GM12878 (cell line): ENCODE measurements at regions not wholly inside any gene's neighbourhood (a gene's known extent, or its start where the extent isn't known, plus 50 kb on each side); places are given as distances from the start of the nearest gene placed in this dataset.

Source experiments
- ATAC-seq: fragments of 200-7000 bp; cut with Tn5 transposase; 3 replicates; pipeline ENCODE4 v1.9.1; 2020; ENCODE audit warnings: mild to moderate bottlenecking, moderate library complexity
- BruUV-seq: library from RNA; stranded (reverse); fragments of 400-500 nt; replicated peaks from 2 replicates; lab custom pipeline; 2021; lab: Mats Ljungman, UMichigan
- CTCF ChIA-PET: fragments of 300-600 bp; sonication (Branson Sonifier 250); formaldehyde crosslinking; extraction: SDS; loops from one replicate; lab custom pipeline; 2021; ENCODE audit warnings: inconsistent platforms; lab: Yijun Ruan, JAX
- POLR2A ChIA-PET: fragments of 350-600 bp; formaldehyde crosslinking; extraction: SDS; loops from one replicate; lab custom pipeline; 2021; ENCODE audit warnings: inconsistent platforms; lab: Charles Lee
- RAD21 ChIA-PET: fragments of 300-600 bp; sonication (Branson Sonifier 250); formaldehyde crosslinking; loops from one replicate; lab custom pipeline; 2023; ENCODE audit warnings: antibody characterized with exemption; ENCODE audit not compliant: unreplicated experiment; lab: Charles Lee
- SMC1A ChIA-PET: fragments of 300-600 bp; sonication (Branson Sonifier 250); formaldehyde crosslinking; loops from one replicate; lab custom pipeline; 2023; ENCODE audit not compliant: unreplicated experiment, uncharacterized antibody; lab: Charles Lee
- DNase-seq: peaks from one replicate; pipeline ENCODE4 v3.0.0-alpha.2; 2011; ENCODE audit warnings: low read depth, low spot score
- FAIRE-seq: peaks from 3 replicates; lab custom pipeline; 2011; peaks lifted over from hg19 to GRCh38; lab: Jason Lieb, UNC
- H2AFZ ChIP-seq: 2 replicates; pipeline ENCODE4 v1.6.0; 2011; ENCODE audit warnings: low read depth, low read length, control low read depth; ENCODE audit not compliant: control insufficient read depth
- H3K27ac ChIP-seq: 2 replicates; pipeline ENCODE4 v1.5.1; 2011; ENCODE audit warnings: control low read depth; ENCODE audit not compliant: control insufficient read depth, insufficient read depth
- H3K27me3 ChIP-seq, 2 experiments: replicated peaks in 1 of 2; 2 replicates each; pipeline versions ENCODE4 v1.6.0 to v1.6.1; 2011; ENCODE audit warnings: low read length in 1 of 2; ENCODE audit not compliant: control insufficient read depth in 2 of 2, insufficient read depth in 2 of 2
- H3K36me3 ChIP-seq, 2 experiments: 2 replicates each; pipeline ENCODE4 v1.5.1; 2011; ENCODE audit warnings: low read length in 1 of 2; ENCODE audit not compliant: control insufficient read depth in 2 of 2, insufficient read depth in 2 of 2
- H3K4me1 ChIP-seq: 2 replicates; pipeline ENCODE4 v1.6.1; 2011; ENCODE audit warnings: mild to moderate bottlenecking, low read length, moderate library complexity, mixed read lengths; ENCODE audit not compliant: control insufficient read depth, insufficient read depth
- H3K4me2 ChIP-seq: 2 replicates; pipeline ENCODE4 v1.6.0; 2011; ENCODE audit warnings: control low read depth; ENCODE audit not compliant: control insufficient read depth, insufficient read depth
- H3K4me3 ChIP-seq: fragments of 200-600 bp; sonication (generic); 2 replicates; pipeline ENCODE4 v1.5.1; 2016
- H3K79me2 ChIP-seq: 2 replicates; pipeline ENCODE4 v1.6.0; 2011; ENCODE audit warnings: low read length; ENCODE audit not compliant: control insufficient read depth, insufficient read depth
- H3K9ac ChIP-seq: 2 replicates; pipeline ENCODE4 v1.8.0; 2011; ENCODE audit warnings: low read length, control low read depth, mixed read lengths; ENCODE audit not compliant: control insufficient read depth, insufficient read depth
- H3K9me3 ChIP-seq: replicated peaks from 3 replicates; pipeline ENCODE4 v1.5.1; 2011; ENCODE audit warnings: mild to moderate bottlenecking, low read length; ENCODE audit not compliant: control insufficient read depth, insufficient read depth
- H4K20me1 ChIP-seq: 2 replicates; pipeline ENCODE4 v1.6.0; 2011; ENCODE audit not compliant: control insufficient read depth, insufficient read depth
- BACH1 ChIP-seq: fragments of 450-650 bp; IDR thresholded peaks from 2 replicates; pipeline ENCODE4 v1.6.1; 2017; ENCODE audit warnings: mild to moderate bottlenecking, borderline replicate concordance
- NFIC ChIP-seq: IDR thresholded peaks from 2 replicates; pipeline ENCODE4 v1.6.1; 2012; ENCODE audit warnings: low read depth, mild to moderate bottlenecking, inconsistent platforms, low read length, moderate library complexity
- RB1 ChIP-seq: fragments of 450-650 bp; formaldehyde crosslinking; IDR thresholded peaks from 2 replicates; pipeline ENCODE4 v1.6.1; 2017; ENCODE audit warnings: mild to moderate bottlenecking, borderline replicate concordance
- RELA ChIP-seq: fragments of 450-650 bp; IDR thresholded peaks from 2 replicates; pipeline ENCODE4 v1.8.0; 2014; ENCODE audit warnings: borderline replicate concordance; ENCODE audit not compliant: partially characterized antibody
- RFX5 ChIP-seq: IDR thresholded peaks from 2 replicates; pipeline ENCODE4 v1.6.1; 2011; ENCODE audit warnings: low read depth, low read length, improper control_type of control experiment
- STAT1 ChIP-seq: fragments of 450-650 bp; conservative IDR thresholded peaks from 2 replicates; pipeline ENCODE4 v1.6.1; 2014; ENCODE audit warnings: antibody characterized with exemption, mild to moderate bottlenecking
- TBL1XR1 ChIP-seq: IDR thresholded peaks from 2 replicates; pipeline ENCODE4 v1.6.1; 2012; ENCODE audit warnings: low read depth, low read length, improper control_type of control experiment
- ZBTB40 ChIP-seq: fragments of 450-650 bp; IDR thresholded peaks from 2 replicates; pipeline ENCODE4 v1.6.1; 2016; ENCODE audit warnings: mild to moderate bottlenecking, moderate library complexity, borderline replicate concordance
- ZNF24 ChIP-seq: fragments of 450-650 bp; IDR thresholded peaks from 2 replicates; pipeline ENCODE4 v1.6.1; 2017; ENCODE audit warnings: antibody characterized with exemption, mild to moderate bottlenecking
- ZNF687 ChIP-seq: fragments of 450-650 bp; IDR thresholded peaks from 2 replicates; pipeline ENCODE4 v1.6.1; 2017; ENCODE audit warnings: mild to moderate bottlenecking, moderate library complexity
- ZSCAN29 ChIP-seq: fragments of 450-650 bp; IDR thresholded peaks from 2 replicates; pipeline ENCODE4 v1.6.1; 2017; ENCODE audit warnings: mild to moderate bottlenecking, moderate library complexity
- WGBS: methylation state at CpG from one replicate; pipeline ENCODE4 v1.1.6; 2016; ENCODE audit warnings: low lambda C conversion rate; ENCODE audit not compliant: insufficient replicate concordance, insufficient coverage; ENCODE audit errors: missing lambda C conversion rate; 5-methylcytosine and 5-hydroxymethylcytosine counted together
- in situ Hi-C: fragments of 300-500 bp; cut with MboI; formaldehyde crosslinking; loops from 9 replicates; pipeline ENCODE4 v1.14.3; 2018; ENCODE audit warnings: mixed read lengths
- intact Hi-C: fragments of 100-400 bp; cut with micrococcal nuclease; formaldehyde crosslinking; loops from one replicate; pipeline ENCODE4 v1.14.2; 2022; ENCODE audit not compliant: unreplicated experiment

GRCh38 chr20:24819331-24819965, 129.6 kb upstream of the CST7 start:
- H3K4me1 ChIP-seq: peaks cover 4% of the 10 kb centered on the region
- H3K4me2 ChIP-seq: no peak overlapping the region
- ChIA-PET CTCF (no interaction called here), POLR2A (no interaction called here), RAD21 (no interaction called here), SMC1A (no interaction called here)
- no peak overlapping the region for H3K27ac ChIP-seq
- in situ Hi-C loops: no loop called here
- H3K9me3 ChIP-seq: no peaks in the 10 kb centered on the region
- no peak for ATAC-seq
- 57% methylated on average over 14 of the region's 14 CpGs for WGBS
- no peaks in the 10 kb centered on the region for H3K36me3 ChIP-seq
- intact Hi-C loops: no loop called here
- no peak overlapping the region for H3K9ac ChIP-seq
- TF ChIP-seq ZBTB40 (no peak), NFIC (no peak), BACH1 (no peak), STAT1 (no peak), RB1 (no peak), ZSCAN29 (no peak), TBL1XR1 (no peak), ZNF24 (no peak), ZNF687 (no peak), RELA (no peak), RFX5 (no peak)
- H3K79me2 ChIP-seq: no peaks in the 10 kb centered on the region
- DNase-seq: no peak
- H3K4me3 ChIP-seq: no peak overlapping the region
- no peak for FAIRE-seq
- no peaks in the 10 kb centered on the region for H4K20me1 ChIP-seq
- no peak overlapping the region for H2AFZ ChIP-seq
- H3K27me3 ChIP-seq: peaks cover 0 to 3% of the 10 kb centered on the region in 2 experiments; a peak in 2 of 4 replicates
- no TSS peak for BruUV-seq
